CD14-positive monocyte (primary cell): ENCODE measurements at regions not wholly inside any gene's neighbourhood (a gene's known extent, or its start where the extent isn't known, plus 50 kb on each side); places are given as distances from the start of the nearest gene placed in this dataset.

Experiments used
- DNase-seq, 3 donors: peaks; one replicate each; pipeline ENCODE4 v3.0.0-alpha.2; 2011 to 2022
- H2AFZ ChIP-seq: 2 replicates; pipeline ENCODE4 v1.6.0; 2012; ENCODE audit warnings: mild to moderate bottlenecking, low read depth, low read length, inconsistent platforms; ENCODE audit not compliant: insufficient read depth, poor library complexity, severe bottlenecking
- H3K27ac ChIP-seq, 2 donors: 1 replicate in 1 of 2; 2 replicates in 1 of 2; pipeline ENCODE4 v1.5.1; 2012 to 2013; ENCODE audit warnings: low read length in 2 of 2, control low read depth in 1 of 2, inconsistent platforms in 1 of 2, low read depth in 1 of 2, mild to moderate bottlenecking in 1 of 2
- H3K27me3 ChIP-seq, 2 donors: one replicate each; pipeline versions ENCODE4 v1.6.0 to v1.6.1; 2011 to 2013; ENCODE audit warnings: low read length in 2 of 2; ENCODE audit not compliant: control insufficient read depth in 2 of 2, insufficient read depth in 2 of 2
- H3K36me3 ChIP-seq, 2 donors: replicated peaks in 1 of 2; 1 replicate in 1 of 2; 2 replicates in 1 of 2; pipeline versions ENCODE4 v1.5.1 to v1.6.1; 2012 to 2013; ENCODE audit warnings: low read length in 2 of 2, control low read depth in 1 of 2, inconsistent platforms in 1 of 2, mild to moderate bottlenecking in 1 of 2; ENCODE audit not compliant: insufficient read depth in 2 of 2, control insufficient read depth in 1 of 2
- H3K4me1 ChIP-seq, 2 donors: 1 replicate in 1 of 2; 2 replicates in 1 of 2; pipeline versions ENCODE4 v1.5.1 to v1.6.1; 2012 to 2013; ENCODE audit warnings: low read length in 2 of 2, control low read depth in 1 of 2, inconsistent platforms in 1 of 2, mild to moderate bottlenecking in 1 of 2, moderate library complexity in 1 of 2; ENCODE audit not compliant: insufficient read depth in 2 of 2, control insufficient read depth in 1 of 2
- H3K4me2 ChIP-seq: replicated peaks from 2 replicates; pipeline ENCODE3; 2012; ENCODE audit warnings: low read length, moderate library complexity, mild to moderate bottlenecking; ENCODE audit not compliant: poor library complexity, severe bottlenecking; ENCODE audit errors: extremely low read depth
- H3K4me3 ChIP-seq, 3 experiments: fragments of 200-600 bp in 1 of 3; sonication (generic) in 1 of 3; replicated peaks in 1 of 3; 1 replicate in 2 of 3; 2 replicates in 1 of 3; pipeline ENCODE4 v1.5.1; 2011 to 2013; ENCODE audit warnings: low read length in 3 of 3, mild to moderate bottlenecking in 3 of 3, control low read depth in 2 of 3, low read depth in 2 of 3, inconsistent platforms in 1 of 3, moderate library complexity in 1 of 3
- H3K79me2 ChIP-seq: 2 replicates; pipeline ENCODE4 v1.6.0; 2012; ENCODE audit warnings: mild to moderate bottlenecking, control low read depth, inconsistent platforms, low read length, moderate library complexity; ENCODE audit not compliant: insufficient read depth
- H3K9ac ChIP-seq: 2 replicates; pipeline ENCODE4 v1.6.0; 2017; ENCODE audit warnings: low read length, mild to moderate bottlenecking; ENCODE audit not compliant: insufficient read depth, poor library complexity, severe bottlenecking
- H3K9me3 ChIP-seq, 2 donors: replicated peaks in 1 of 2; 1 replicate in 1 of 2; 2 replicates in 1 of 2; pipeline versions ENCODE4 v1.5.1 to v1.6.1; 2012 to 2013; ENCODE audit warnings: low read length in 2 of 2, control low read depth in 1 of 2; ENCODE audit not compliant: control insufficient read depth in 1 of 2, insufficient read depth in 1 of 2
- H4K20me1 ChIP-seq: 2 replicates; pipeline ENCODE4 v1.6.0; 2012; ENCODE audit warnings: mild to moderate bottlenecking, low read length, control low read depth, moderate library complexity; ENCODE audit not compliant: insufficient read depth
- H3K27ac Mint-ChIP-seq, 7 donors: one replicate each; pipeline ENCODE4 v1.8.0; 2020; ENCODE audit warnings: mild to moderate bottlenecking in 7 of 7, mixed read lengths in 7 of 7, moderate library complexity in 6 of 7, inconsistent platforms in 2 of 7
- H3K27me3 Mint-ChIP-seq, 3 donors: one replicate each; pipeline ENCODE4 v1.8.0; 2021 to 2022; ENCODE audit warnings: low read depth in 3 of 3, mild to moderate bottlenecking in 3 of 3, mixed read lengths in 3 of 3, moderate library complexity in 3 of 3, inconsistent platforms in 1 of 3
- H3K36me3 Mint-ChIP-seq, 2 donors: one replicate each; pipeline ENCODE4 v1.8.0; 2020; ENCODE audit warnings: mixed read lengths in 2 of 2, inconsistent platforms in 1 of 2, mild to moderate bottlenecking in 1 of 2
- H3K4me1 Mint-ChIP-seq: one replicate; pipeline ENCODE4 v1.8.0; 2020; ENCODE audit warnings: mild to moderate bottlenecking, mixed read lengths
- H3K4me3 Mint-ChIP-seq, 2 donors: one replicate each; pipeline ENCODE4 v1.8.0; 2020; ENCODE audit warnings: mild to moderate bottlenecking in 2 of 2, mixed read lengths in 2 of 2, moderate library complexity in 1 of 2
- H3K9me3 Mint-ChIP-seq, 7 donors: one replicate each; pipeline ENCODE4 v1.8.0; 2020 to 2022; ENCODE audit warnings: mixed read lengths in 7 of 7, mild to moderate bottlenecking in 6 of 7, moderate library complexity in 6 of 7, inconsistent platforms in 2 of 7
- CTCF ChIP-seq: fragments of 200-600 bp; IDR thresholded peaks from one replicate; pipeline ENCODE4 v1.8.0; 2022; ENCODE audit warnings: antibody characterized with exemption, mild to moderate bottlenecking
- WGBS: methylation state at CpG from one replicate; pipeline ENCODE4 v1.1.5; 2013; ENCODE audit warnings: missing lambda C conversion rate; ENCODE audit not compliant: insufficient coverage; 5-methylcytosine and 5-hydroxymethylcytosine counted together
- intact Hi-C, 2 donors: fragments of 100-400 bp; cut with micrococcal nuclease; formaldehyde crosslinking; loops; one replicate each; pipeline versions ENCODE4 v1.15.0 to v1.15.1; 2023

- Histone ChIP-seq H3K27ac (no peak overlapping the region), H3K27me3 (peaks cover 0 to 2% of the 10 kb centered on the region in 2 donors), H3K4me2 (no peak overlapping the region), H4K20me1 (no peaks in the 10 kb centered on the region), H3K79me2 (no peaks in the 10 kb centered on the region), H3K9me3 (no peaks in the 10 kb centered on the region), H3K4me3 (no peak overlapping the region), H3K4me1 (no peaks in the 10 kb centered on the region), H3K36me3 (no peaks in the 10 kb centered on the region), H3K9ac (no peak overlapping the region), H2AFZ (no peak overlapping the region)
- Mint-ChIP-seq H3K27me3 (peaks cover 0 to 15% (median 4%) of the 10 kb centered on the region in 3 donors), H3K4me3 (no peak overlapping the region), H3K36me3 (no peaks in the 10 kb centered on the region), H3K27ac (no peak overlapping the region), H3K4me1 (no peaks in the 10 kb centered on the region), H3K9me3 (peaks cover 0 to 3% (median 0%) of the 10 kb centered on the region in 7 donors)
- intact Hi-C loops, result no loop called here
- no peak for TF ChIP-seq CTCF
- 78% methylated on average over 4 of the region's 8 CpGs for WGBS
- DNase-seq, result no peak
Observed at GRCh38 chr3:73294537-73294936, 233.1 kb downstream of the EBLN2 start.

- Histone ChIP-seq H3K4me2 (no peak overlapping the region), H2AFZ (no peak overlapping the region), H3K9me3 (no peaks in the 10 kb centered on the region), H3K9ac (no peak overlapping the region), H3K27me3 (peaks cover 0 to 2% of the 10 kb centered on the region in 2 donors), H3K36me3 (no peaks in the 10 kb centered on the region), H3K27ac (no peak overlapping the region), H4K20me1 (no peaks in the 10 kb centered on the region), H3K4me1 (no peaks in the 10 kb centered on the region), H3K79me2 (no peaks in the 10 kb centered on the region), H3K4me3 (no peak overlapping the region)
- H3K36me3 Mint-ChIP-seq, result no peaks in the 10 kb centered on the region
- H3K4me3 Mint-ChIP-seq, result no peak overlapping the region
- H3K4me1 Mint-ChIP-seq, result no peaks in the 10 kb centered on the region
- intact Hi-C loops, result no loop called here
- H3K27ac Mint-ChIP-seq, result no peak overlapping the region
- DNase-seq, result no peak
- peaks cover 0 to 3% (median 0%) of the 10 kb centered on the region in 7 donors for H3K9me3 Mint-ChIP-seq
- TF ChIP-seq CTCF, result no peak
- 100% methylated on average over 3 of the region's 9 CpGs for WGBS
- H3K27me3 Mint-ChIP-seq, result peaks cover 2 to 19% (median 4%) of the 10 kb centered on the region in 3 donors
Observed at GRCh38 chr3:73295876-73296635, 234.6 kb downstream of the EBLN2 start.
